PC-3 (cell line): ENCODE measurements at regions not wholly inside any gene's neighbourhood (a gene's known extent, or its start where the extent isn't known, plus 50 kb on each side); places are given as distances from the start of the nearest gene placed in this dataset.

Experiments
- CTCF ChIP-seq: fragments of 300-600 bp; sonication (generic); conservative IDR thresholded peaks from 2 replicates; pipeline ENCODE4 v1.5.1; 2017; ENCODE audit warnings: antibody characterized with exemption, low read depth, mild to moderate bottlenecking, low read length
- EZH2phosphoT487 ChIP-seq: fragments of 300-600 bp; sonication (generic); IDR thresholded peaks from 2 replicates; pipeline ENCODE4 v1.6.1; 2018; ENCODE audit warnings: mild to moderate bottlenecking, antibody characterized with exemption, low read length, borderline replicate concordance

DNA sequence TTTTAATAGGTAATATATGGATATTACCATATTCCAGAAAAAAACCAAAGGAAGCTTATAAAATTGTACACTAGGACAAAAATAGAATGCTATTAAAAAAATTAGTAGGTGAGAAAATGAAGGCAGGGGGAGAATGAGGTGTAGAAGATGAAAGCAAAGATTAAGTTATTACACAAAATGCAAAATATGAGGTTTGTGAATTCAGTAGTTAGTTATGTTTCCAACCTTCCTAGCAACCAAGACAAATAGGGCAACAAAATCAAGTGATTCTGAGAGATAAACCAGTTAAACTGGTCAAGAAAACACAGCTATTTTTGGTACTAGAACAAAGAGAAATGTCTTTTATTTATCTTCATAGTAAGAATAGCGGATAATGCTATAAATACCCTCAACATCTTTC lies 300.0 kb upstream of the RASGEF1B start:
- TF ChIP-seq CTCF (no peak), EZH2phosphoT487 (no peak)
